HG02623 (cell line): ENCODE measurements at regions not wholly inside any gene's neighbourhood (a gene's known extent, or its start where the extent isn't known, plus 50 kb on each side); places are given as distances from the start of the nearest gene placed in this dataset.

Experiments
- ATAC-seq: cut with Tn5 transposase; IDR thresholded peaks from one replicate; pipeline ENCODE4 v1.9.1; 2021; ENCODE audit warnings: moderate library complexity; ENCODE audit not compliant: unreplicated experiment

DNA sequence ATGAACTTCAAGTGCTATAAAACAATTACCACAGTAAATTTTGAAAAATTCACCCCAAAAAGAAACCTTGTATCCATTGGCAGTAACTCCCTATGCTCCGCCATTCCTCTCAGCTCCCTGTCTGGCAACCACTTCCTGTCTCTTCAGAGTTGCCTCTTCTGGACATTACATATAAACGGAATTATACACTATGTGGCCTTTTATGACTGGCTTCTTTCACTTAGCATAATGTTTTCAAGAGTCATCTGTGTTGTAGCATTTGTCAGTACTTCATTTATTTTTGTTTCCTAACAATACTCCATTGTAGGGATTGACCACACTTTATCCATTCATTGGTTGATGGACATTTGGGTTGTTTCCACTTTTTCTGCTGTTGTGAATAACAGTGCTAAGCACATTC lies 50.1 kb downstream of the CEP43 start:
- ATAC-seq, result no peak

GRCh38 chr6:167050903-167051302 lies 51.7 kb downstream of the CEP43 start:
- ATAC-seq, result no peak

DNA sequence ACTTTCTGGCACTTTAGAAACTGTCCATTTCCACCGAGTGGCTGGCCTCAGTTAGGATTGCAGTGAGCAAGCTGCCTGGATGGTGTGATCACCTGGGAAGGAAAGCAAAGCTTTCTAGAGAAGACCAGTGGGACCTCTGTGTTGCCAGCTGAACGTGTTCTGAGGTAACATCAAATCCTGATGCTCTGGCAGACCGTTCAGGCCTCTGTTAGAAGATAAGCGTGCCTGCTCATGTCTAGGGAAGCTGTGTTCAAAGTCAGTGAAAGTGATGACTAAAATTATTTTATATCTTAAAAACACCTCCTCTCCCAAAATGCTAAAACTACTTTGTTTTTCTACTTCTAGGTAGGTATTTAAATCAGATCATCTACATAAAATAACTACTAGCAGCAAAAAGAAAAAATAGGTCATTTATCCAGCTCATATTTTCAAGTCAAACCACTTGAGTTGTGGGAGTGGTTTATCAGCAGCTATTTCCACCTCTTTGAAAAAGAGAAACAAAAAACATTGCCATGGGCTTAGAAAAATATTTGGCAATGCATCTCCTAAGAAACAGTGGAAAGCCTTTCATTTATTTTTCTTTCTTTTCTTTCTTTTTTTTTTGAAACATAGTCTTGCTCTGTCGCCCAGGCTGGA lies 54.8 kb downstream of the CEP43 start:
- no peak for ATAC-seq

- ATAC-seq, result no peak
Observed at GRCh38 chr6:167054987-167055386, 55.8 kb downstream of the CEP43 start.

GRCh38 chr6:167056370-167056769 lies 57.2 kb downstream of the CEP43 start:
- ATAC-seq, result peak; percentile 94

DNA sequence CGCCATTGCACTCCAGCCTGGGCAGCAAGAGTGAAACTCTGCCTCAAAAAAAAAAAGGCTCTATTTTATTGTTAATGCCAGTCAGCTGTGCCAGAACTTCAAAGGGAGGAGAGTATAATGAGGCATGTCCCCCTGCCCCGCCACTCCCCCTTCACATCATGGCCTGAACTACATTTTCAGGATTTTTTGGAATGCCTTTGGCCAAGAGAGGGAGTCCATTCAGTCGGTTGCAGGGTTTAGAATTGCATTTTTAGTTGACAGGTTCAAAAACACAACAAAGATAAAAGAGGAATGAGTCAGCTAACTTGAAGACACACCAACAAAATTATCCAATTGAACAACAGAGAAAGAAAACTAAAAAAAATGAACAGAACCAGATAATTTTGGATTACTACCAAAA lies 59.1 kb downstream of the CEP43 start:
- no peak for ATAC-seq
